Hepatocyte (in vitro differentiated cells): ENCODE measurements at regions not wholly inside any gene's neighbourhood (a gene's known extent, or its start where the extent isn't known, plus 50 kb on each side); places are given as distances from the start of the nearest gene placed in this dataset.

ENCODE experiments used
- EZH2 ChIP-seq: fragments of 200-600 bp; sonication (generic); IDR thresholded peaks from 2 replicates; pipeline ENCODE4 v1.6.1; 2016; ENCODE audit warnings: antibody characterized with exemption, mild to moderate bottlenecking, borderline replicate concordance
- TF ChIP-seq, protein P1 (sequence below): fragments of 200-600 bp; sonication (generic); IDR thresholded peaks from 2 replicates; pipeline ENCODE4 v1.5.1; 2016; ENCODE audit warnings: antibody characterized with exemption, mild to moderate bottlenecking; ENCODE audit not compliant: poor library complexity

DNA sequence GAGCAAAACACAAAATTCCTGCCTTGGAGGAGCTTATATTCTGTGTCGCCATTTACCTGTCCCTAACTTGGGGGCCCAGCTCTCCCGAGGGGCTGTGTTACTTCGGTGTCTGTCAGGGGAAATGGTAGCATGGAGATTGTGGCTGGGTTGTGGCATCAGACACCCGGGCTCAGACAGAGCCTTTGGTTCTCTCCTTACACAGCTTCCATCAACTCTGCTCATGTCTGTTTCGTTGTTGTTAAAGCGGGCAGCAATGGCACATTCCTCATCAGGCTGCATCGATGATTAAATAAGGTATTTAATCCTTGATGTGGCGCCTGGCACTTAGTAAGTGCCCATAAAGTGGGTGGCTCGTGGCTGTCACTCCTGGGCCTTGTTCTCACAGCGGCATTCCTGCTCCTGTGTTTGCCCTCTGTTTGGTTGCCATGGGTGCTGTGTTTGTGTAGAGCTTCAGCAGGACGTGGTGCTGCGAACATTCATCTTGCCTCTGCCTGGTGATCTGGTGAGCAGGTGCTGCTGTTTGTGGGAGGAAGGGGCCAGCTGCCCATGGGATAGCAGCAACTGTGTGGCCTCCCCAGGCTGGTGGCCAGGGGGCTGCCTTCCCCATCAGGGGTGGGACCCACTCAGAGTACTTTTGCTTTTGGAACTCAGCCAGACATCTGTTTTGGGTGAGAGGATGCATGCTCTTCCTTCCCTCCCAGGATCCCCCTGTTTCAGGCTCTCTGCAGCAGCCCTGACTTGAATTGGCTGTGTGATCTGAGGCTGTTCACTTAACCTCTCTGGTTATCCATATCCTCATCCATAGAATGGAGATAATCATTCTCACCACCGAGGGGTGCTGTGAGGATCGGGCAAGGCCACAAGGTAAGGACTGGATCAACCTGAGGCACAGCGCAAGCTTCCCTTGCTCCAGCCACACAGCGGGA lies 207.2 kb upstream of the SVIL start:
- TF ChIP-seq, protein P1, sequence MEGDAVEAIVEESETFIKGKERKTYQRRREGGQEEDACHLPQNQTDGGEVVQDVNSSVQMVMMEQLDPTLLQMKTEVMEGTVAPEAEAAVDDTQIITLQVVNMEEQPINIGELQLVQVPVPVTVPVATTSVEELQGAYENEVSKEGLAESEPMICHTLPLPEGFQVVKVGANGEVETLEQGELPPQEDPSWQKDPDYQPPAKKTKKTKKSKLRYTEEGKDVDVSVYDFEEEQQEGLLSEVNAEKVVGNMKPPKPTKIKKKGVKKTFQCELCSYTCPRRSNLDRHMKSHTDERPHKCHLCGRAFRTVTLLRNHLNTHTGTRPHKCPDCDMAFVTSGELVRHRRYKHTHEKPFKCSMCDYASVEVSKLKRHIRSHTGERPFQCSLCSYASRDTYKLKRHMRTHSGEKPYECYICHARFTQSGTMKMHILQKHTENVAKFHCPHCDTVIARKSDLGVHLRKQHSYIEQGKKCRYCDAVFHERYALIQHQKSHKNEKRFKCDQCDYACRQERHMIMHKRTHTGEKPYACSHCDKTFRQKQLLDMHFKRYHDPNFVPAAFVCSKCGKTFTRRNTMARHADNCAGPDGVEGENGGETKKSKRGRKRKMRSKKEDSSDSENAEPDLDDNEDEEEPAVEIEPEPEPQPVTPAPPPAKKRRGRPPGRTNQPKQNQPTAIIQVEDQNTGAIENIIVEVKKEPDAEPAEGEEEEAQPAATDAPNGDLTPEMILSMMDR: no peak
- TF ChIP-seq EZH2: no peak
